ENCODE measurements at regions not wholly inside any gene's neighbourhood (a gene's known extent, or its start where the extent isn't known, plus 50 kb on each side); places are given as distances from the start of the nearest gene placed in this dataset.

DNA sequence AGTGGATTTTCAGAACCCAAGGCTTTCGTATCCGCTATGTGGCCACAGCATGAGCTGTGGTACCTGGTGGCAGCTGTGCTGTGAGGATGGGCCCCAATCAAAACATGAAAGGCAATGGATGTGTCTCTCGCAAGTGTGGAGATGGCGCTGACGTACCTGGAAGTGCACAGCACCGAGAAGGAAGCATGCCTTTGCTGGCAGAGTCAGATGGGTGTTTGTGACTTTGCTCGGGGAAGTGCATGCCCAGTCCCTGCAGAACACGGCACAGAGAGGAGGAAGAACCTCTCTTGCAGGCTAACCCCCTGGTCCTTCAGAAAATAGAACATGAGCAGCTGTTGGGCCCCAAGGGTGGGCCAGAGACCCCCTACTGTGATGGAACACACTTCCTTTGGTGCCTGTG, 654.1 kb upstream of the ZWINT start:
- peaks cover 6% of the 10 kb centered on the region for H3K9me3 Mint-ChIP-seq
- DNase-seq (ENCODE audit: low spot score in 2 of 2, unreplicated experiment in 2 of 2), result no peak
- H3K4me3 Mint-ChIP-seq, result no peak overlapping the region
- H3K27me3 Mint-ChIP-seq (ENCODE audit: low read depth), result peaks cover 1% of the 10 kb centered on the region
- H3K36me3 Mint-ChIP-seq, result no peaks in the 10 kb centered on the region
- no peaks in the 10 kb centered on the region for H3K4me1 Mint-ChIP-seq
- H3K27ac Mint-ChIP-seq, result no peak overlapping the region
- TF ChIP-seq, protein P1, sequence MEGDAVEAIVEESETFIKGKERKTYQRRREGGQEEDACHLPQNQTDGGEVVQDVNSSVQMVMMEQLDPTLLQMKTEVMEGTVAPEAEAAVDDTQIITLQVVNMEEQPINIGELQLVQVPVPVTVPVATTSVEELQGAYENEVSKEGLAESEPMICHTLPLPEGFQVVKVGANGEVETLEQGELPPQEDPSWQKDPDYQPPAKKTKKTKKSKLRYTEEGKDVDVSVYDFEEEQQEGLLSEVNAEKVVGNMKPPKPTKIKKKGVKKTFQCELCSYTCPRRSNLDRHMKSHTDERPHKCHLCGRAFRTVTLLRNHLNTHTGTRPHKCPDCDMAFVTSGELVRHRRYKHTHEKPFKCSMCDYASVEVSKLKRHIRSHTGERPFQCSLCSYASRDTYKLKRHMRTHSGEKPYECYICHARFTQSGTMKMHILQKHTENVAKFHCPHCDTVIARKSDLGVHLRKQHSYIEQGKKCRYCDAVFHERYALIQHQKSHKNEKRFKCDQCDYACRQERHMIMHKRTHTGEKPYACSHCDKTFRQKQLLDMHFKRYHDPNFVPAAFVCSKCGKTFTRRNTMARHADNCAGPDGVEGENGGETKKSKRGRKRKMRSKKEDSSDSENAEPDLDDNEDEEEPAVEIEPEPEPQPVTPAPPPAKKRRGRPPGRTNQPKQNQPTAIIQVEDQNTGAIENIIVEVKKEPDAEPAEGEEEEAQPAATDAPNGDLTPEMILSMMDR (IDR thresholded peaks at IDR 0.05; ENCODE audit: unreplicated experiment), result no peak

DNA sequence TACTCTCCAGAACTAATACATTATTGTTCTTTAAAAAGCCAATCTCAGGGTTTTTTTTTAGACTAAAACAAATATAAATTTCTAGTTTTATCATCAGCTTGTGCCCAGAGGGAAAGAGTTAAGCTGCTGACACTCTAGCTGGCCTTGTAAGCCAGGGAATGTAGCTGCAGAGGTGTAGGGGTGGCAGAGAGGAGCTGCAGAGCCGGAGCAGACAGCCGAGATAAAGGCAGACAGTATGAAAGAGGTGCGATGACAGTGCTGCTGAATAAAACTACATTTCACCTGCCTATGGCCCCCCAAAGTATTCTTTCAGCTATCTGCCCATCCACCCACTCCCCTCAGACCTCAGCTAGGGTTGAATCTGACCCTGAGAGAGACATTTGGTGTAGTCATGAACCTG, 653.7 kb upstream of the ZWINT start:
- DNase-seq (ENCODE audit: low spot score in 2 of 2, unreplicated experiment in 2 of 2), result no peak
- H3K27me3 Mint-ChIP-seq (ENCODE audit: low read depth), result peaks cover 1% of the 10 kb centered on the region
- no peak overlapping the region for H3K27ac Mint-ChIP-seq

DNA sequence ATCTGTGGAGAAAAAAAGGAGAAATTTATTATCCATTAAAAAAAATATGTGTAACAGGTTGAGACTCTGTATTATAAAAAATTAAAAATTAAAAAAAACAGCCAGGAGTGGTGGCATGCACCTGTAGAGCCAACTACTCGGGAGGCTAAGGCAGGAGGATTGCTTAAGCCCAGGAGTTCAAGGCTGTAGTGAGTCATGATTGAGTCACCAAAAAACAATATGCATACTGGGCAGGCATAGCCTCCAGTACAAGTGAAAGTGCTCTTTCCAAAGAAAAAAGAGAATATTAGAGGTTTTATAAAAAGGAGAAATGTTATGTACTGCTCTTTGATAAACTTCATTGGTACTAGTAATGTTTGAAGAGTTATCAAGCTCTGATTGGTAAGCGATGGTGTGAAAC, 647.1 kb upstream of the ZWINT start:
- H3K4me3 Mint-ChIP-seq, result no peak overlapping the region
- H3K27me3 Mint-ChIP-seq (ENCODE audit: low read depth), result no peaks in the 10 kb centered on the region
- H3K4me1 Mint-ChIP-seq, result no peaks in the 10 kb centered on the region
- TF ChIP-seq, protein P1 (IDR thresholded peaks at IDR 0.05; ENCODE audit: unreplicated experiment), result no peak
- H3K27ac Mint-ChIP-seq, result no peak overlapping the region
- H3K36me3 Mint-ChIP-seq, result no peaks in the 10 kb centered on the region
- DNase-seq (ENCODE audit: low spot score in 2 of 2, unreplicated experiment in 2 of 2), result no peak
- peaks cover 3% of the 10 kb centered on the region for H3K9me3 Mint-ChIP-seq

More for the DNA sequence above, 653.7 kb upstream of the ZWINT start:
- H3K9me3 Mint-ChIP-seq, result peaks cover 2% of the 10 kb centered on the region
- H3K4me3 Mint-ChIP-seq, result no peak overlapping the region
- TF ChIP-seq, protein P1 (IDR thresholded peaks at IDR 0.05; ENCODE audit: unreplicated experiment), result no peak
- H3K4me1 Mint-ChIP-seq, result no peaks in the 10 kb centered on the region
- no peaks in the 10 kb centered on the region for H3K36me3 Mint-ChIP-seq

DNA sequence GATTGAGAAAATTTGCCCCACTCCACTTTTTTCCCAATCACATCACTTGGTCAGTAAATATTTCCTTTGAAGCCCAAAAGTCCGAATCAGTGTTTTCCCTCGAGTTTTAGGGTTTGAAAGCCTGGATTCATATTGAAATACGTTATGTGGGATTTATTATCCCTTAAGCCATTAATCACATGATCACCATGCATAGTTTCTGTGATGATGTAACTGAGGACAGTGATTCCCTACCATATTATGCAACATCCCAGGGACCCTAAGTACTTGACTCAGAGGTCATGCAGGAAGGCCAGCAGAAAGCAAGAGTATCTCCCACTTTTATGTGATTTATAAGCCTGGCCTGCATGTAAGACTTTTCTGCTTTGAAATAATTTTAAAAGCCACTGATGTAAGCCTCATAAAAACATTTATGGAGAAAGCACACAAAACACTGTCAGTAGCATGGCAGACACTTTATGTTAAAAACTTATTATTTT, 630.6 kb upstream of the ZWINT start:
- TF ChIP-seq, protein P1 (IDR thresholded peaks at IDR 0.05; ENCODE audit: unreplicated experiment), result no peak
- peaks cover 26% of the 10 kb centered on the region for H3K9me3 Mint-ChIP-seq

DNA sequence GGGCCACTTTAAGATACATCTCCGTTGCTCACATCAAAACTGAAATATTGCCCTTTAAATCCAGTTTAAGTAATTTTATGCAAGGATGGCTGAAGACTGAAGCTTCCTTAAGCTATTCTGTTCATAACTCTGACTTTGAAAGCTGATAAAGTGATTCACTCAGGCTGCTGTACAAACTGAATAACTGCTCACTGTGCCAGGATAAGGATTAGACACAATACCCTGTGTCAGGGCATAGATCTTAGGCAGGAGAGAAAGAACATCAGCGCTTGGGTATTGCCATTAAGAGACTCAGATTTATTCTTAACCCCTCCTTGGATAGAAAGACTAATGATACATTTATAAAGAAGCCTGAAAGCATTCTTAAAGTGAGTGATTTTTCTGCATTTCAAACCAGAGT, 614.5 kb upstream of the ZWINT start:
- H3K4me3 Mint-ChIP-seq, result no peak overlapping the region
- H3K4me1 Mint-ChIP-seq, result peaks cover 7% of the 10 kb centered on the region
- TF ChIP-seq, protein P1 (IDR thresholded peaks at IDR 0.05; ENCODE audit: unreplicated experiment), result no peak
- H3K27me3 Mint-ChIP-seq (ENCODE audit: low read depth), result no peaks in the 10 kb centered on the region
- H3K9me3 Mint-ChIP-seq, result peaks cover 7% of the 10 kb centered on the region
- no peak overlapping the region for H3K27ac Mint-ChIP-seq
- DNase-seq (ENCODE audit: low spot score in 2 of 2, unreplicated experiment in 2 of 2), result no peak
- no peaks in the 10 kb centered on the region for H3K36me3 Mint-ChIP-seq

More for the DNA sequence above, 630.6 kb upstream of the ZWINT start:
- no peak for DNase-seq (ENCODE audit: low spot score in 2 of 2, unreplicated experiment in 2 of 2)
- Mint-ChIP-seq H3K36me3 (peaks cover 7% of the 10 kb centered on the region), H3K4me1 (peaks cover 9% of the 10 kb centered on the region), H3K4me3 (no peak overlapping the region), H3K27me3 (ENCODE audit: low read depth) (no peaks in the 10 kb centered on the region), H3K27ac (peak overlapping the region; percentile 8)

DNA sequence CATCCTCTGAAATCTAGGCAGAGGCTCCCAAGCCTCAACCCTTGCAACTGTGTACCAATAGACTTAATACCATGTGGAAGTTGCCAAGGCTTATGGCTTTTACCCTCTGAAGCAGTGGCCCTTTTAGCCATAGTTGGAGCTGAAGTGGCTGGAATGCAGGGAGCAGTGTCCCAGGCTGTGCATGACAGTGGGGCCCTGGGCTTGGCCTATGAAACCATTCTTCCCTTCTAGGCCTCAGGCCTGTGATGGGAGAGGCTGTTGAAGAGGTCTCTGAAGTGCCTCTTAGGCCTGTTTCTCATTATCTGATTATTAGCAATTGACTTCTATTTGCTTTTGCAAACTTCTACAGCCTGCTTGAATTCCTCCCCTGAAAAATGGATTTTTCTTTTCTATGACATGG, 612.7 kb upstream of the ZWINT start:
- Mint-ChIP-seq H3K36me3 (no peaks in the 10 kb centered on the region), H3K4me1 (peaks cover 7% of the 10 kb centered on the region), H3K4me3 (no peak overlapping the region), H3K27ac (no peak overlapping the region), H3K27me3 (ENCODE audit: low read depth) (no peaks in the 10 kb centered on the region), H3K9me3 (peaks cover 7% of the 10 kb centered on the region)
- TF ChIP-seq, protein P1 (IDR thresholded peaks at IDR 0.05; ENCODE audit: unreplicated experiment), result no peak
- DNase-seq (ENCODE audit: low spot score in 2 of 2, unreplicated experiment in 2 of 2), result no peak
